ENCODE measurements at regions not wholly inside any gene's neighbourhood (a gene's known extent, or its start where the extent isn't known, plus 50 kb on each side); places are given as distances from the start of the nearest gene placed in this dataset.

DNA sequence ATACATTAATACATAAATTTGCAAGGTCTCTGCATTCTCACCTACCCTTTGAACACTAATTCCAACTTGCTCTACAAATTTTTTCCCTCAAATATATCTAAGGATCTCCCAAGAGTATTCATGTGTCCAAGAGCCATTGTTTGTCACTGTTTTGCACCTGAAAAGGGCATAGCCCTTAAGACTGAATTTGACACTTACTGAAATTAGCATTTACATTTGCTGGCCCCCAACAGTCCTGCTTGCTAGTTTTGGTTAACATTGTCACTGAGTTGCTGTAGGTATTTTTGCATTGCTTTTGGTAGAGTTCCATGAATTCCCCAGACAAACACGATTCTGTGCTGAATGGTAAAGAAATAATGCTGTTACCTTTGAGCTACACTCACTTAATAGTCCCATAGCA, 57.3 kb downstream of the KCNA4 start:
- Histone ChIP-seq H2AFZ (ENCODE audit: low read length) (no peak overlapping the region), H3K4me2 (ENCODE audit: low read depth, low read length, poor library complexity, severe bottlenecking) (no peak overlapping the region), H3K9ac (ENCODE audit: low read depth, low read length, poor library complexity, severe bottlenecking) (no peak overlapping the region), H3K36me3 (ENCODE audit: insufficient read depth, low read length) (no peaks in the 10 kb centered on the region), H3K9me2 (replicated peaks; ENCODE audit: low read depth, low read length) (no peaks in the 10 kb centered on the region), H3K4me1 (ENCODE audit: insufficient read depth, low read length, poor library complexity, severe bottlenecking) (no peaks in the 10 kb centered on the region), H4K20me1 (ENCODE audit: insufficient read depth, low read length, poor library complexity, severe bottlenecking) (no peaks in the 10 kb centered on the region), H3F3A (ENCODE audit: low read depth) (no peaks in the 10 kb centered on the region), H3K79me2 (ENCODE audit: insufficient read depth, low read length) (no peaks in the 10 kb centered on the region), H3K4me3 (ENCODE audit: low read length, poor library complexity, severe bottlenecking) (no peak overlapping the region), H3K27me3 (ENCODE audit: insufficient read depth, low read length, poor library complexity, severe bottlenecking) (no peaks in the 10 kb centered on the region), H3K9me3 (ENCODE audit: insufficient read depth, low read depth, low read length) (no peaks in the 10 kb centered on the region)
- TF ChIP-seq, protein P1, sequence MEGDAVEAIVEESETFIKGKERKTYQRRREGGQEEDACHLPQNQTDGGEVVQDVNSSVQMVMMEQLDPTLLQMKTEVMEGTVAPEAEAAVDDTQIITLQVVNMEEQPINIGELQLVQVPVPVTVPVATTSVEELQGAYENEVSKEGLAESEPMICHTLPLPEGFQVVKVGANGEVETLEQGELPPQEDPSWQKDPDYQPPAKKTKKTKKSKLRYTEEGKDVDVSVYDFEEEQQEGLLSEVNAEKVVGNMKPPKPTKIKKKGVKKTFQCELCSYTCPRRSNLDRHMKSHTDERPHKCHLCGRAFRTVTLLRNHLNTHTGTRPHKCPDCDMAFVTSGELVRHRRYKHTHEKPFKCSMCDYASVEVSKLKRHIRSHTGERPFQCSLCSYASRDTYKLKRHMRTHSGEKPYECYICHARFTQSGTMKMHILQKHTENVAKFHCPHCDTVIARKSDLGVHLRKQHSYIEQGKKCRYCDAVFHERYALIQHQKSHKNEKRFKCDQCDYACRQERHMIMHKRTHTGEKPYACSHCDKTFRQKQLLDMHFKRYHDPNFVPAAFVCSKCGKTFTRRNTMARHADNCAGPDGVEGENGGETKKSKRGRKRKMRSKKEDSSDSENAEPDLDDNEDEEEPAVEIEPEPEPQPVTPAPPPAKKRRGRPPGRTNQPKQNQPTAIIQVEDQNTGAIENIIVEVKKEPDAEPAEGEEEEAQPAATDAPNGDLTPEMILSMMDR (conservative IDR thresholded peaks at IDR 0.05; ENCODE audit: low read length) = no peak
- TF ChIP-seq EZH2phosphoT487 (IDR thresholded peaks at IDR 0.05; ENCODE audit: borderline replicate concordance) = no peak

DNA sequence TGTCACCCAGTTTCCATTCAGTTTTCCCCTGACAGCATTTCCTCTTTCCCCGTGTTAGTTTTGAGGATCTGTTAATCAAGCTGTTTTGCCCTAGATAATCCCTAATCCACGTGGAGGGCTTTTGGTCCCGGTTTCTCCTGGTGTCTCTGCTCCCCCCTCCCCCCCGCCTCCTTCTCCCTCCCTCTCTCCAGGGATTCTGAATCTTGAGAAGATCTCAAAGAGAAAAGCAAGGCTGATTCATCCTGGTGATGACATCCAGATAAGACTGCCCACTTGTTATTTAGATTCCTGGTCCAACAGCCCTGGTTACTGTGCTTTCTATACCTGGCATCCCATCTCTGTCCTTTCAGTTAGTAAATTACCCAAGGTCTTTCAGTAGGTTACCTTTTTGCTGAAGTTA, 59.4 kb downstream of the KCNA4 start:
- no peaks in the 10 kb centered on the region for H3K79me2 ChIP-seq (ENCODE audit: insufficient read depth, low read length)
- H4K20me1 ChIP-seq (ENCODE audit: insufficient read depth, low read length, poor library complexity, severe bottlenecking) = no peaks in the 10 kb centered on the region
- no peaks in the 10 kb centered on the region for H3K9me2 ChIP-seq (replicated peaks; ENCODE audit: low read depth, low read length)
- H2AFZ ChIP-seq (ENCODE audit: low read length) = no peak overlapping the region
- H3K36me3 ChIP-seq (ENCODE audit: insufficient read depth, low read length) = no peaks in the 10 kb centered on the region
- H3K4me3 ChIP-seq (ENCODE audit: low read length, poor library complexity, severe bottlenecking) = no peak overlapping the region
- TF ChIP-seq EZH2phosphoT487 (IDR thresholded peaks at IDR 0.05; ENCODE audit: borderline replicate concordance) = no peak
- TF ChIP-seq, protein P1 (conservative IDR thresholded peaks at IDR 0.05; ENCODE audit: low read length) = no peak
- no peak overlapping the region for H3K4me2 ChIP-seq (ENCODE audit: low read depth, low read length, poor library complexity, severe bottlenecking)
- no peaks in the 10 kb centered on the region for H3K4me1 ChIP-seq (ENCODE audit: insufficient read depth, low read length, poor library complexity, severe bottlenecking)
- no peaks in the 10 kb centered on the region for H3K9me3 ChIP-seq (ENCODE audit: insufficient read depth, low read depth, low read length)
- H3K27me3 ChIP-seq (ENCODE audit: insufficient read depth, low read length, poor library complexity, severe bottlenecking) = no peaks in the 10 kb centered on the region
- H3K9ac ChIP-seq (ENCODE audit: low read depth, low read length, poor library complexity, severe bottlenecking) = no peak overlapping the region
- H3F3A ChIP-seq (ENCODE audit: low read depth) = no peaks in the 10 kb centered on the region

DNA sequence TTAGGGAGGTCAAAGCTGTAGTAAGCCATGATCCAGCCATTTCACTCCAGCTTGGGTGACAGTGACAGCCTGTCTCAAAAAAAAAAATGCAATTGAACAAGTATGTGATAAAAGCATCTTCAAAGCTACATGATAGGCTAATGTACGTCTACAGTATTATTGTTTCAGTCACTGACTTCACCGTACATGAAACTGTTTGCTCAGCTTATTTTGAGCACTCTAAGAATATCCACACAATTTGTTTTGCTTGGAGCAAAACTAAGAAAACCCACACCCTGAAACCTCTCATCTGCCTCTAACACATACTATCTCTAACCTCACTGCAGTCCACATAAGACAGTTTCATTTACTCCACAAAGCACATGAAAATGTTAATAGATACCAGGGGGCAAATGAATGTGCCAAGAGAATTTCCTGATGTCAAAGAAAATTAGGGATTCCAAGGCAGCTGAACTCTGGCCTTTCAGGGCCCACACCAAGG, 60.7 kb downstream of the KCNA4 start:
- H3K79me2 ChIP-seq (ENCODE audit: insufficient read depth, low read length) = no peaks in the 10 kb centered on the region
- no peaks in the 10 kb centered on the region for H3K27me3 ChIP-seq (ENCODE audit: insufficient read depth, low read length, poor library complexity, severe bottlenecking)
- H3F3A ChIP-seq (ENCODE audit: low read depth) = no peaks in the 10 kb centered on the region
- H2AFZ ChIP-seq (ENCODE audit: low read length) = no peak overlapping the region
- no peaks in the 10 kb centered on the region for H3K4me1 ChIP-seq (ENCODE audit: insufficient read depth, low read length, poor library complexity, severe bottlenecking)
- TF ChIP-seq, protein P1 (conservative IDR thresholded peaks at IDR 0.05; ENCODE audit: low read length) = no peak
- H3K9me3 ChIP-seq (ENCODE audit: insufficient read depth, low read depth, low read length) = no peaks in the 10 kb centered on the region
- no peaks in the 10 kb centered on the region for H4K20me1 ChIP-seq (ENCODE audit: insufficient read depth, low read length, poor library complexity, severe bottlenecking)
- no peaks in the 10 kb centered on the region for H3K36me3 ChIP-seq (ENCODE audit: insufficient read depth, low read length)
- no peak overlapping the region for H3K9ac ChIP-seq (ENCODE audit: low read depth, low read length, poor library complexity, severe bottlenecking)
- H3K9me2 ChIP-seq (replicated peaks; ENCODE audit: low read depth, low read length) = no peaks in the 10 kb centered on the region
- no peak overlapping the region for H3K4me2 ChIP-seq (ENCODE audit: low read depth, low read length, poor library complexity, severe bottlenecking)
- H3K4me3 ChIP-seq (ENCODE audit: low read length, poor library complexity, severe bottlenecking) = no peak overlapping the region

All from Loucy (cell line).